ENCODE measurements at regions not wholly inside any gene's neighbourhood (a gene's known extent, or its start where the extent isn't known, plus 50 kb on each side); places are given as distances from the start of the nearest gene placed in this dataset.

- TF ChIP-seq CTCF (IDR thresholded peaks at IDR 0.05) (no peak), REST (IDR thresholded peaks at IDR 0.05; ENCODE audit: insufficient read depth in 1 of 2, low read depth in 2 of 2, low read length in 1 of 2) (no peak), POLR2AphosphoS5 (IDR thresholded peaks at IDR 0.05; ENCODE audit: low read depth, low read length) (no peak)
Measured at GRCh38 chr2:156739301-156739700, 303.1 kb downstream of the GPD2 start.
